A549 (cell line): ENCODE measurements at regions not wholly inside any gene's neighbourhood (a gene's known extent, or its start where the extent isn't known, plus 50 kb on each side); places are given as distances from the start of the nearest gene placed in this dataset.

ENCODE experiments used
- CHD4 ChIP-seq: fragments of 200-600 bp; sonication (generic); IDR thresholded peaks from 2 replicates; pipeline ENCODE4 v1.6.1; 2016; ENCODE audit warnings: antibody characterized with exemption, mild to moderate bottlenecking, borderline replicate concordance
- EP300 ChIP-seq, 2 experiments: fragments of >200 bp; sonication (Bioruptor Twin); formaldehyde crosslinking; IDR thresholded peaks; 2 replicates in 1 of 2; 3 replicates in 1 of 2; pipeline ENCODE4 v1.6.1; 2016 to 2017
- MAFK ChIP-seq: fragments of 450-650 bp; IDR thresholded peaks from 2 replicates; pipeline ENCODE4 v1.6.1; 2014; ENCODE audit not compliant: partially characterized antibody
- POLR2A ChIP-seq: IDR thresholded peaks from 2 replicates; pipeline ENCODE4 v1.6.1; 2012; ENCODE audit warnings: mild to moderate bottlenecking, low read length
- SMC3 ChIP-seq: fragments of >200 bp; sonication (Bioruptor Twin); formaldehyde crosslinking; IDR thresholded peaks from 3 replicates; pipeline ENCODE4 v1.6.1; 2018; ENCODE audit warnings: inconsistent platforms
- TF ChIP-seq, protein P1 (sequence below): fragments of 200-600 bp; sonication (generic); IDR thresholded peaks from 2 replicates; pipeline ENCODE4 v1.6.1; 2016; ENCODE audit warnings: antibody characterized with exemption, mild to moderate bottlenecking, moderate library complexity
- TF ChIP-seq, protein P2 (sequence below): fragments of >200 bp; sonication (Bioruptor Twin); formaldehyde crosslinking; IDR thresholded peaks from 3 replicates; pipeline ENCODE4 v1.5.1; 2016
- TF ChIP-seq, protein P3 (sequence below): IDR thresholded peaks from 2 replicates; pipeline ENCODE4 v1.6.1; 2012
- TF ChIP-seq, protein P4 (sequence below): fragments of 250-450 bp; sonication (Bioruptor Pico); IDR thresholded peaks from 2 replicates; pipeline ENCODE4 v1.5.0; 2020; ENCODE audit warnings: low read depth, mild to moderate bottlenecking, moderate library complexity

DNA sequence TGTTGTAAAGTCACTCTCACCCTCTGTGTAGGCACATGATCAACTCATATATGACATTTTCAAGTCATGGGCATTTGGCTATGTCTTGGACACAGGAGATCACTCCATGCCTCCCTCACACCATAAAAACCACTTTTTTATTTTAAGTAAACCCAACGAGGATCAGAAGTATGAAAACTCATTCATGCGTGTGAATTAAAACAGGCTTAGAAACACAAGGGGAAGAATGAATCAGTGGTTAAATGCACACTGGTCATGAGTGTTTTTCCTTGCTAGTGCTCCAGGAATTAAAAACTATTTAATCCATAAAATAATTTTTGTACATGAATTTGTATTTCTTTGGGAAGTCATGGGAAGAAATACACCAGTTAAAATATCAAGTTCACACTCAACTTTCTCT, 198.4 kb downstream of the GALC start:
- TF ChIP-seq, protein P1, sequence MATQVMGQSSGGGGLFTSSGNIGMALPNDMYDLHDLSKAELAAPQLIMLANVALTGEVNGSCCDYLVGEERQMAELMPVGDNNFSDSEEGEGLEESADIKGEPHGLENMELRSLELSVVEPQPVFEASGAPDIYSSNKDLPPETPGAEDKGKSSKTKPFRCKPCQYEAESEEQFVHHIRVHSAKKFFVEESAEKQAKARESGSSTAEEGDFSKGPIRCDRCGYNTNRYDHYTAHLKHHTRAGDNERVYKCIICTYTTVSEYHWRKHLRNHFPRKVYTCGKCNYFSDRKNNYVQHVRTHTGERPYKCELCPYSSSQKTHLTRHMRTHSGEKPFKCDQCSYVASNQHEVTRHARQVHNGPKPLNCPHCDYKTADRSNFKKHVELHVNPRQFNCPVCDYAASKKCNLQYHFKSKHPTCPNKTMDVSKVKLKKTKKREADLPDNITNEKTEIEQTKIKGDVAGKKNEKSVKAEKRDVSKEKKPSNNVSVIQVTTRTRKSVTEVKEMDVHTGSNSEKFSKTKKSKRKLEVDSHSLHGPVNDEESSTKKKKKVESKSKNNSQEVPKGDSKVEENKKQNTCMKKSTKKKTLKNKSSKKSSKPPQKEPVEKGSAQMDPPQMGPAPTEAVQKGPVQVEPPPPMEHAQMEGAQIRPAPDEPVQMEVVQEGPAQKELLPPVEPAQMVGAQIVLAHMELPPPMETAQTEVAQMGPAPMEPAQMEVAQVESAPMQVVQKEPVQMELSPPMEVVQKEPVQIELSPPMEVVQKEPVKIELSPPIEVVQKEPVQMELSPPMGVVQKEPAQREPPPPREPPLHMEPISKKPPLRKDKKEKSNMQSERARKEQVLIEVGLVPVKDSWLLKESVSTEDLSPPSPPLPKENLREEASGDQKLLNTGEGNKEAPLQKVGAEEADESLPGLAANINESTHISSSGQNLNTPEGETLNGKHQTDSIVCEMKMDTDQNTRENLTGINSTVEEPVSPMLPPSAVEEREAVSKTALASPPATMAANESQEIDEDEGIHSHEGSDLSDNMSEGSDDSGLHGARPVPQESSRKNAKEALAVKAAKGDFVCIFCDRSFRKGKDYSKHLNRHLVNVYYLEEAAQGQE = no peak
- TF ChIP-seq CHD4 (no peak), SMC3 (no peak), MAFK (no peak), POLR2A (no peak), EP300 (IDR thresholded peaks at IDR 0.05) (no peak)
- TF ChIP-seq, protein P2, sequence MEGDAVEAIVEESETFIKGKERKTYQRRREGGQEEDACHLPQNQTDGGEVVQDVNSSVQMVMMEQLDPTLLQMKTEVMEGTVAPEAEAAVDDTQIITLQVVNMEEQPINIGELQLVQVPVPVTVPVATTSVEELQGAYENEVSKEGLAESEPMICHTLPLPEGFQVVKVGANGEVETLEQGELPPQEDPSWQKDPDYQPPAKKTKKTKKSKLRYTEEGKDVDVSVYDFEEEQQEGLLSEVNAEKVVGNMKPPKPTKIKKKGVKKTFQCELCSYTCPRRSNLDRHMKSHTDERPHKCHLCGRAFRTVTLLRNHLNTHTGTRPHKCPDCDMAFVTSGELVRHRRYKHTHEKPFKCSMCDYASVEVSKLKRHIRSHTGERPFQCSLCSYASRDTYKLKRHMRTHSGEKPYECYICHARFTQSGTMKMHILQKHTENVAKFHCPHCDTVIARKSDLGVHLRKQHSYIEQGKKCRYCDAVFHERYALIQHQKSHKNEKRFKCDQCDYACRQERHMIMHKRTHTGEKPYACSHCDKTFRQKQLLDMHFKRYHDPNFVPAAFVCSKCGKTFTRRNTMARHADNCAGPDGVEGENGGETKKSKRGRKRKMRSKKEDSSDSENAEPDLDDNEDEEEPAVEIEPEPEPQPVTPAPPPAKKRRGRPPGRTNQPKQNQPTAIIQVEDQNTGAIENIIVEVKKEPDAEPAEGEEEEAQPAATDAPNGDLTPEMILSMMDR = no peak
- TF ChIP-seq, protein P3, sequence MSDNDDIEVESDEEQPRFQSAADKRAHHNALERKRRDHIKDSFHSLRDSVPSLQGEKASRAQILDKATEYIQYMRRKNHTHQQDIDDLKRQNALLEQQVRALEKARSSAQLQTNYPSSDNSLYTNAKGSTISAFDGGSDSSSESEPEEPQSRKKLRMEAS = no peak
- TF ChIP-seq, protein P4, sequence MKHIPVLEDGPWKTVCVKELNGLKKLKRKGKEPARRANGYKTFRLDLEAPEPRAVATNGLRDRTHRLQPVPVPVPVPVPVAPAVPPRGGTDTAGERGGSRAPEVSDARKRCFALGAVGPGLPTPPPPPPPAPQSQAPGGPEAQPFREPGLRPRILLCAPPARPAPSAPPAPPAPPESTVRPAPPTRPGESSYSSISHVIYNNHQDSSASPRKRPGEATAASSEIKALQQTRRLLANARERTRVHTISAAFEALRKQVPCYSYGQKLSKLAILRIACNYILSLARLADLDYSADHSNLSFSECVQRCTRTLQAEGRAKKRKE = no peak
